GM23338 (cell line): ENCODE measurements at regions not wholly inside any gene's neighbourhood (a gene's known extent, or its start where the extent isn't known, plus 50 kb on each side); places are given as distances from the start of the nearest gene placed in this dataset.

Source experiments
- ATAC-seq: fragments of 200-7000 bp; cut with Tn5 transposase; 3 replicates; pipeline ENCODE4 v1.9.1; 2020
- DNase-seq: peaks from one replicate; pipeline ENCODE4 v3.0.0-alpha.2; 2015; ENCODE audit warnings: low spot score
- H2AFZ ChIP-seq: fragments of 200-600 bp; sonication (generic); 2 replicates; pipeline ENCODE4 v1.8.0; 2016; ENCODE audit warnings: antibody characterized with exemption, mild to moderate bottlenecking, moderate library complexity
- H3F3A ChIP-seq: fragments of 200-600 bp; sonication (generic); replicated peaks from 2 replicates; pipeline ENCODE4 v1.8.0; 2017; ENCODE audit warnings: antibody characterized with exemption, mixed run types, low read depth
- H3K27ac ChIP-seq: fragments of 200-600 bp; sonication (generic); 2 replicates; pipeline ENCODE4 v1.6.1; 2016; ENCODE audit warnings: low read depth
- H3K27me3 ChIP-seq: fragments of 200-600 bp; sonication (generic); 2 replicates; pipeline ENCODE4 v1.8.0; 2016; ENCODE audit warnings: mild to moderate bottlenecking, mixed run types, moderate library complexity; ENCODE audit not compliant: insufficient read depth
- H3K36me3 ChIP-seq: fragments of 200-600 bp; sonication (generic); 2 replicates; pipeline ENCODE4 v1.8.0; 2016; ENCODE audit warnings: mild to moderate bottlenecking; ENCODE audit not compliant: insufficient read depth
- H3K4me1 ChIP-seq: fragments of 200-600 bp; sonication (generic); 2 replicates; pipeline ENCODE4 v1.8.0; 2016; ENCODE audit warnings: mild to moderate bottlenecking, moderate library complexity; ENCODE audit not compliant: insufficient read depth
- H3K4me2 ChIP-seq: fragments of 200-600 bp; sonication (generic); 2 replicates; pipeline ENCODE4 v1.7.1; 2017; ENCODE audit warnings: mixed run types
- H3K4me3 ChIP-seq: fragments of 200-600 bp; sonication (generic); 2 replicates; pipeline ENCODE4 v1.6.1; 2016; ENCODE audit warnings: mixed run types
- H3K79me2 ChIP-seq: fragments of 200-600 bp; sonication (generic); replicated peaks from 2 replicates; pipeline ENCODE4 v1.8.0; 2017; ENCODE audit warnings: mild to moderate bottlenecking; ENCODE audit not compliant: insufficient read depth
- H3K9me2 ChIP-seq: fragments of 200-600 bp; sonication (generic); 2 replicates; pipeline ENCODE4 v1.8.0; 2017; ENCODE audit not compliant: insufficient read depth
- H4K20me1 ChIP-seq: fragments of 200-600 bp; sonication (generic); replicated peaks from 2 replicates; pipeline ENCODE4 v1.8.0; 2017; ENCODE audit warnings: mild to moderate bottlenecking; ENCODE audit not compliant: insufficient read depth
- H3K27ac Mint-ChIP-seq: 2 replicates; pipeline ENCODE4 v1.8.0; 2020; ENCODE audit warnings: inconsistent platforms, mild to moderate bottlenecking, moderate library complexity, mixed read lengths
- H3K27me3 Mint-ChIP-seq: 3 replicates; pipeline ENCODE4 v1.8.0; 2022; ENCODE audit warnings: low read depth, mild to moderate bottlenecking, moderate library complexity, mixed read lengths, inconsistent platforms; ENCODE audit not compliant: insufficient read depth, poor library complexity
- H3K36me3 Mint-ChIP-seq: 3 replicates; pipeline ENCODE4 v1.8.0; 2021; ENCODE audit warnings: low read depth, mild to moderate bottlenecking, inconsistent platforms, moderate library complexity, mixed read lengths
- H3K4me1 Mint-ChIP-seq: 3 replicates; pipeline ENCODE4 v1.8.0; 2020; ENCODE audit warnings: mild to moderate bottlenecking, inconsistent platforms, mixed read lengths
- H3K4me3 Mint-ChIP-seq: 3 replicates; pipeline ENCODE4 v1.8.0; 2021; ENCODE audit warnings: moderate library complexity, mild to moderate bottlenecking, inconsistent platforms, mixed read lengths
- H3K9me3 Mint-ChIP-seq: 3 replicates; pipeline ENCODE4 v1.8.0; 2020; ENCODE audit warnings: moderate library complexity, mild to moderate bottlenecking, inconsistent platforms, mixed read lengths
- CREB1 ChIP-seq: fragments of 250-450 bp; sonication (Bioruptor Pico); IDR thresholded peaks from 2 replicates; pipeline ENCODE4 v1.5.0; 2020; ENCODE audit warnings: low read depth, mild to moderate bottlenecking, moderate library complexity
- EZH2 ChIP-seq: fragments of 200-600 bp; sonication (generic); IDR thresholded peaks from one replicate; pipeline ENCODE4 v1.8.0; 2017; ENCODE audit warnings: antibody characterized with exemption, mild to moderate bottlenecking, low read depth; ENCODE audit not compliant: unreplicated experiment
- EZH2phosphoT487 ChIP-seq: fragments of 200-600 bp; sonication (generic); IDR thresholded peaks from one replicate; pipeline ENCODE4 v1.8.1; 2018; ENCODE audit warnings: antibody characterized with exemption; ENCODE audit not compliant: unreplicated experiment
- JUNB ChIP-seq: IDR thresholded peaks from one replicate; pipeline ENCODE4 v1.6.1; 2016; ENCODE audit warnings: antibody characterized with exemption; ENCODE audit not compliant: unreplicated experiment
- NANOG ChIP-seq: IDR thresholded peaks from 2 replicates; pipeline ENCODE4 v1.6.1; 2016; ENCODE audit warnings: antibody characterized with exemption, borderline replicate concordance
- POLR2AphosphoS5 ChIP-seq: IDR thresholded peaks from 2 replicates; pipeline ENCODE4 v1.6.1; 2016; ENCODE audit warnings: antibody characterized with exemption, low read depth
- REST ChIP-seq: IDR thresholded peaks from one replicate; pipeline ENCODE4 v1.6.1; 2018; ENCODE audit warnings: antibody characterized with exemption; ENCODE audit not compliant: unreplicated experiment
- STAT1 ChIP-seq: IDR thresholded peaks from one replicate; pipeline ENCODE4 v1.6.1; 2016; ENCODE audit warnings: antibody characterized with exemption; ENCODE audit not compliant: unreplicated experiment
- ZNF114 ChIP-seq: fragments of 250-450 bp; sonication (Bioruptor Pico); IDR thresholded peaks from 2 replicates; pipeline ENCODE4 v1.5.0; 2020; ENCODE audit warnings: mild to moderate bottlenecking, moderate library complexity
- ZNF331 ChIP-seq: fragments of 250-450 bp; sonication (Bioruptor Pico); IDR thresholded peaks from 2 replicates; pipeline ENCODE4 v1.5.0; 2020; ENCODE audit warnings: low read depth, mild to moderate bottlenecking, moderate library complexity
- TF ChIP-seq, protein P1 (sequence below), 2 experiments: fragments of 200-600 bp in 1 of 2; sonication (generic) in 1 of 2; conservative IDR thresholded peaks; 2 replicates each; pipeline versions ENCODE4 v1.5.1 to v1.6.1; 2016 to 2017; ENCODE audit warnings: antibody characterized with exemption in 2 of 2, low read depth in 2 of 2, mild to moderate bottlenecking in 2 of 2, moderate library complexity in 1 of 2
- TF ChIP-seq, protein P2 (sequence below): IDR thresholded peaks from 2 replicates; pipeline ENCODE4 v1.6.1; 2016; ENCODE audit warnings: antibody characterized with exemption

- Mint-ChIP-seq H3K4me3 (no peak overlapping the region), H3K4me1 (peaks cover 9% of the 10 kb centered on the region; the same call in 2 of the 3 replicates), H3K36me3 (peaks cover 10% of the 10 kb centered on the region), H3K27ac (peak overlapping the region; percentile 17; the same call in 1 of the 2 replicates), H3K27me3 (peaks cover 9% of the 10 kb centered on the region), H3K9me3 (peaks cover 15% of the 10 kb centered on the region)
- Histone ChIP-seq H3K79me2 (no peaks in the 10 kb centered on the region), H3K36me3 (no peaks in the 10 kb centered on the region; the same call in 1 of the 2 replicates), H3K27me3 (no peaks in the 10 kb centered on the region), H3K4me1 (peaks cover 3% of the 10 kb centered on the region; the same call in 1 of the 2 replicates), H4K20me1 (no peaks in the 10 kb centered on the region), H3K4me2 (no peak overlapping the region), H3K4me3 (no peak overlapping the region), H3F3A (no peaks in the 10 kb centered on the region), H3K9me2 (no peaks in the 10 kb centered on the region), H2AFZ (no peak overlapping the region), H3K27ac (no peak overlapping the region)
- TF ChIP-seq EZH2phosphoT487 (no peak), CREB1 (no peak), EZH2 (no peak), STAT1 (no peak)
- TF ChIP-seq, protein P1, sequence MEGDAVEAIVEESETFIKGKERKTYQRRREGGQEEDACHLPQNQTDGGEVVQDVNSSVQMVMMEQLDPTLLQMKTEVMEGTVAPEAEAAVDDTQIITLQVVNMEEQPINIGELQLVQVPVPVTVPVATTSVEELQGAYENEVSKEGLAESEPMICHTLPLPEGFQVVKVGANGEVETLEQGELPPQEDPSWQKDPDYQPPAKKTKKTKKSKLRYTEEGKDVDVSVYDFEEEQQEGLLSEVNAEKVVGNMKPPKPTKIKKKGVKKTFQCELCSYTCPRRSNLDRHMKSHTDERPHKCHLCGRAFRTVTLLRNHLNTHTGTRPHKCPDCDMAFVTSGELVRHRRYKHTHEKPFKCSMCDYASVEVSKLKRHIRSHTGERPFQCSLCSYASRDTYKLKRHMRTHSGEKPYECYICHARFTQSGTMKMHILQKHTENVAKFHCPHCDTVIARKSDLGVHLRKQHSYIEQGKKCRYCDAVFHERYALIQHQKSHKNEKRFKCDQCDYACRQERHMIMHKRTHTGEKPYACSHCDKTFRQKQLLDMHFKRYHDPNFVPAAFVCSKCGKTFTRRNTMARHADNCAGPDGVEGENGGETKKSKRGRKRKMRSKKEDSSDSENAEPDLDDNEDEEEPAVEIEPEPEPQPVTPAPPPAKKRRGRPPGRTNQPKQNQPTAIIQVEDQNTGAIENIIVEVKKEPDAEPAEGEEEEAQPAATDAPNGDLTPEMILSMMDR (conservative IDR thresholded peaks at IDR 0.05; ENCODE audit: low read depth in 2 of 2) = no peak
- DNase-seq (no peak), ATAC-seq (no peak)
Measured at GRCh38 chr5:8843771-8844170, 702.1 kb downstream of the SEMA5A start.

GRCh38 chr5:8844206-8844605 lies 701.7 kb downstream of the SEMA5A start:
- Histone ChIP-seq H3K4me2 (no peak overlapping the region), H3K4me3 (no peak overlapping the region), H3K27me3 (no peaks in the 10 kb centered on the region), H2AFZ (no peak overlapping the region), H3K27ac (no peak overlapping the region), H3K4me1 (peaks cover 3% of the 10 kb centered on the region; the same call in 1 of the 2 replicates), H3K9me2 (no peaks in the 10 kb centered on the region), H3K36me3 (no peaks in the 10 kb centered on the region; the same call in 1 of the 2 replicates), H3K79me2 (no peaks in the 10 kb centered on the region), H4K20me1 (no peaks in the 10 kb centered on the region), H3F3A (no peaks in the 10 kb centered on the region)
- no peak overlapping the region for H3K4me3 Mint-ChIP-seq
- peaks cover 10% of the 10 kb centered on the region for H3K36me3 Mint-ChIP-seq
- TF ChIP-seq EZH2 (no peak), ZNF331 (CRISPR knock-in tag) (no peak), STAT1 (no peak), REST (no peak), NANOG (no peak), POLR2AphosphoS5 (no peak), JUNB (no peak), CREB1 (no peak), ZNF114 (CRISPR knock-in tag) (no peak)
- TF ChIP-seq, protein P2, sequence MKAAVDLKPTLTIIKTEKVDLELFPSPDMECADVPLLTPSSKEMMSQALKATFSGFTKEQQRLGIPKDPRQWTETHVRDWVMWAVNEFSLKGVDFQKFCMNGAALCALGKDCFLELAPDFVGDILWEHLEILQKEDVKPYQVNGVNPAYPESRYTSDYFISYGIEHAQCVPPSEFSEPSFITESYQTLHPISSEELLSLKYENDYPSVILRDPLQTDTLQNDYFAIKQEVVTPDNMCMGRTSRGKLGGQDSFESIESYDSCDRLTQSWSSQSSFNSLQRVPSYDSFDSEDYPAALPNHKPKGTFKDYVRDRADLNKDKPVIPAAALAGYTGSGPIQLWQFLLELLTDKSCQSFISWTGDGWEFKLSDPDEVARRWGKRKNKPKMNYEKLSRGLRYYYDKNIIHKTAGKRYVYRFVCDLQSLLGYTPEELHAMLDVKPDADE = no peak
- TF ChIP-seq, protein P1 (conservative IDR thresholded peaks at IDR 0.05; ENCODE audit: low read depth in 2 of 2) = no peak
- H3K27me3 Mint-ChIP-seq = peaks cover 9% of the 10 kb centered on the region
- ATAC-seq = no peak
- H3K27ac Mint-ChIP-seq = 0 out of 2 replicates have a peak overlapping the region, but pooled peaks have one; percentile 17
- H3K4me1 Mint-ChIP-seq = peaks cover 12% of the 10 kb centered on the region; the same call in 2 of the 3 replicates
- no peak for DNase-seq
- peaks cover 14% of the 10 kb centered on the region for H3K9me3 Mint-ChIP-seq
